Adrenal gland (tissue), 9 donors: ENCODE measurements at regions not wholly inside any gene's neighbourhood (a gene's known extent, or its start where the extent isn't known, plus 50 kb on each side); places are given as distances from the start of the nearest gene placed in this dataset.

ENCODE experiments used
- DNase-seq, 7 donors: peaks; one replicate each; pipeline ENCODE4 v3.0.0-alpha.2; 2019 to 2020
- H3K27ac ChIP-seq, 5 donors: fragments of 200-600 bp; sonication (generic) in 4 of 5; 1 replicate in 3 of 5; 2 replicates in 2 of 5; pipeline versions ENCODE4 v1.5.1 to v1.8.0; 2016 to 2020; ENCODE audit warnings: mild to moderate bottlenecking in 1 of 5
- H3K27me3 ChIP-seq: fragments of 200-600 bp; 2 replicates; pipeline ENCODE4 v1.8.0; 2021
- H3K36me3 ChIP-seq, 2 donors: fragments of 200-600 bp; replicated peaks in 1 of 2; 1 replicate in 1 of 2; 2 replicates in 1 of 2; pipeline versions ENCODE4 v1.5.1 to v1.8.0; 2018 to 2022
- H3K4me1 ChIP-seq, 2 donors: fragments of 200-600 bp; replicated peaks in 1 of 2; 1 replicate in 1 of 2; 2 replicates in 1 of 2; pipeline versions ENCODE4 v1.5.1 to v1.8.0; 2018 to 2021
- H3K4me3 ChIP-seq, 4 donors: fragments of 200-600 bp; sonication (generic) in 3 of 4; one replicate each; pipeline ENCODE4 v1.5.1; 2016 to 2018
- H3K9me3 ChIP-seq, 3 donors: fragments of 200-600 bp; sonication (generic) in 1 of 3; replicated peaks in 1 of 3; 1 replicate in 2 of 3; 2 replicates in 1 of 3; pipeline versions ENCODE4 v1.5.1 to v1.8.0; 2016 to 2021
- CTCF ChIP-seq, 6 experiments: fragments of 450-650 bp in 4 of 6; fragments of 200-600 bp in 2 of 6; sonication (generic) in 1 of 6; IDR thresholded peaks; 1 replicate in 5 of 6; 2 replicates in 1 of 6; pipeline versions ENCODE4 v1.5.1 to v1.8.0; 2016 to 2021; ENCODE audit warnings: antibody characterized with exemption in 6 of 6, mild to moderate bottlenecking in 2 of 6, moderate library complexity in 1 of 6
- POLR2A ChIP-seq, 2 donors: fragments of 450-650 bp; IDR thresholded peaks; one replicate each; pipeline ENCODE4 v1.6.1; 2017; ENCODE audit warnings: antibody characterized with exemption in 2 of 2, mild to moderate bottlenecking in 2 of 2, moderate library complexity in 1 of 2
- WGBS, 4 donors: extraction: QIAGEN DNeasy Blood & Tissue Kit in 2 of 4; methylation state at CpG; one replicate each; pipeline versions ENCODE4 v1.1.5 to v1.1.7; 2013 to 2017; 5-methylcytosine and 5-hydroxymethylcytosine counted together
- intact Hi-C, 2 donors: fragments of 100-400 bp; cut with DNase I; formaldehyde crosslinking; loops; one replicate each; pipeline versions ENCODE4 v1.14.1 to v1.15.0; 2022 to 2023
- donor health status: healthy with polysubstance abuse.
- donor health status: Bipolar disorder and iron deficiency.
- donor health status: DM: yes; HTN: yes; CAD: no.
- donor health status: DM: no; HTN: no; CAD: no.
- donor health status: DM: no; HTN: no; CAD: no.

- 85 to 91% (median 89%) methylated on average over 5 of the region's 5 CpGs for WGBS, 4 donors
- no peaks in the 10 kb centered on the region for H3K36me3 ChIP-seq
- no peaks in the 10 kb centered on the region for H3K9me3 ChIP-seq
- no peaks in the 10 kb centered on the region for H3K4me1 ChIP-seq
- no peak overlapping the region for H3K4me3 ChIP-seq
- no peaks in the 10 kb centered on the region for H3K27me3 ChIP-seq
- intact Hi-C loops: no loop called here
- no peak for DNase-seq
- H3K27ac ChIP-seq: no peak overlapping the region
- TF ChIP-seq CTCF (IDR thresholded peaks at IDR 0.05) (no peak), POLR2A (IDR thresholded peaks at IDR 0.05) (no peak)
These were observed 931.2 kb upstream of the KCND2 start for GRCh38 chr7:119341822-119342221.

DNA sequence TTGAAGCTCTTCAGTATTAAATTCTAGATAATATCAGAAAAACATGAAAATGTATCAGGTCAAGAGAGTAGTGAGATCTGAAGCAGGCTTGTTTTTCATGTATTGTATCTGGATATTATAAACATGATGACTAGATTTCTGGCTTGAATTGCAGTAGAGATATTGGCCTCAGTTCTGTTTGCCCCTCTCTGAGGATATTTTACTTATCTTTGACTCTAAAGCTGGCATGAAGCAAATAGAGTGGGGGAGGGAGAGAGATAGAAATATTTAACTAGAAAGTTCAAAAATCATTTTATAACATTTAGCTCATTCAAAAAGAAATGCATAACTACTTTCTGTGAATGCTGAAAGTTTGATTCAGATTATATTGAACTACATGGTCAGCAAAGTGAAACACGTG is 929.7 kb upstream of the KCND2 start:
- TF ChIP-seq POLR2A (IDR thresholded peaks at IDR 0.05): no peak
- no peak for TF ChIP-seq CTCF (IDR thresholded peaks at IDR 0.05)
- DNase-seq: no peak
- no peaks in the 10 kb centered on the region for H3K36me3 ChIP-seq
- WGBS, 4 donors: 14 to 32% (median 25%) methylated on average over 1 of the region's 1 CpG
- no peak overlapping the region for H3K4me3 ChIP-seq
- H3K4me1 ChIP-seq: no peaks in the 10 kb centered on the region
- no peak overlapping the region for H3K27ac ChIP-seq
- intact Hi-C loops: no loop called here
- no peaks in the 10 kb centered on the region for H3K9me3 ChIP-seq
- no peaks in the 10 kb centered on the region for H3K27me3 ChIP-seq

GRCh38 chr7:119344466-119344865 is 928.5 kb upstream of the KCND2 start:
- H3K9me3 ChIP-seq: no peaks in the 10 kb centered on the region
- no peak overlapping the region for H3K4me3 ChIP-seq
- no peak overlapping the region for H3K27ac ChIP-seq
- TF ChIP-seq CTCF (IDR thresholded peaks at IDR 0.05): no peak
- H3K36me3 ChIP-seq: no peaks in the 10 kb centered on the region
- intact Hi-C loops: no loop called here
- no peaks in the 10 kb centered on the region for H3K27me3 ChIP-seq
- H3K4me1 ChIP-seq: no peaks in the 10 kb centered on the region
- 41 to 56% (median 50%) methylated on average over 2 of the region's 2 CpGs for WGBS, 4 donors
- DNase-seq: no peak

DNA sequence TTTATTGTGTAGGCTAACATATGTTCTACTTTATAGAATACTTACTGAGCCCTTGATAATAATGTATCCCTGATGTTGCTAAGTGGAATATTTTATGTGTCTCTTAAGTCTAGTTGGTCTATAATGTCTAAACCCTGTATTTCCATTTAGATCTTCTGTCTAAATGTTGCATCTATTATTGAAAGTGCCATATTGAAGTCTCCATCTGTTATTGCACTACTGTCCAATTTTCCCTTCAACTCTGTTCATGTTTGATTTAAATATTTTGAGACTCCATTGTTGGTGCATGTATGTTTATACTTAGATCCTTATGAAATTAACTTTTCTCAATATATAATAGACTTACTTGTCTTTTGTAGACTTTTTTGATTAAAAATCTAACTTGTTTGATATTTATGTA is 924.5 kb upstream of the KCND2 start:
- Histone ChIP-seq H3K4me1 (no peaks in the 10 kb centered on the region), H3K9me3 (no peaks in the 10 kb centered on the region), H3K27me3 (no peaks in the 10 kb centered on the region), H3K4me3 (no peak overlapping the region), H3K36me3 (no peaks in the 10 kb centered on the region), H3K27ac (no peak overlapping the region)
- DNase-seq: no peak
- TF ChIP-seq POLR2A (IDR thresholded peaks at IDR 0.05): no peak
- TF ChIP-seq CTCF (IDR thresholded peaks at IDR 0.05): no peak
- intact Hi-C loops: no loop called here
